PC-9 (cell line): ENCODE measurements at regions not wholly inside any gene's neighbourhood (a gene's known extent, or its start where the extent isn't known, plus 50 kb on each side); places are given as distances from the start of the nearest gene placed in this dataset.

Source experiments
- BruUV-seq: library from RNA; stranded (reverse); fragments of 400-500 nt; replicated peaks from 2 replicates; lab custom pipeline; 2021; lab: Mats Ljungman, UMichigan
- CTCF ChIA-PET: fragments of 300-600 bp; sonication (Branson Sonifier 250); formaldehyde crosslinking; loops from one replicate; lab custom pipeline; 2022; ENCODE audit warnings: antibody characterized with exemption; lab: Charles Lee
- POLR2A ChIA-PET: fragments of 300-600 bp; sonication (Branson Sonifier 250); formaldehyde crosslinking; loops from one replicate; lab custom pipeline; 2022; ENCODE audit warnings: antibody characterized with exemption; ENCODE audit not compliant: unreplicated experiment; lab: Charles Lee
- DNase-seq, 2 experiments: peaks; one replicate each; pipeline versions ENCODE4 v3.0.0 to v3.0.0-alpha.2; 2015 to 2022; ENCODE audit warnings: mixed read lengths in 1 of 2
- H2AFZ ChIP-seq: fragments of 200-600 bp; sonication (generic); 2 replicates; pipeline ENCODE4 v1.8.1; 2017; ENCODE audit warnings: antibody characterized with exemption
- H3F3A ChIP-seq: fragments of 200-600 bp; sonication (generic); 2 replicates; pipeline ENCODE4 v1.8.1; 2017; ENCODE audit warnings: antibody characterized with exemption, mild to moderate bottlenecking, low read depth; ENCODE audit not compliant: insufficient read depth
- H3K27ac ChIP-seq: fragments of 200-600 bp; sonication (generic); 2 replicates; pipeline ENCODE4 v1.6.1; 2016; ENCODE audit warnings: mixed run types
- H3K27me3 ChIP-seq: fragments of 200-600 bp; sonication (generic); 2 replicates; pipeline ENCODE4 v1.6.1; 2016; ENCODE audit warnings: low read depth, mixed run types; ENCODE audit not compliant: insufficient read depth
- H3K36me3 ChIP-seq: fragments of 200-600 bp; sonication (generic); 2 replicates; pipeline ENCODE4 v1.6.1; 2016; ENCODE audit warnings: low read depth, mixed run types
- H3K4me1 ChIP-seq: fragments of 200-600 bp; sonication (generic); replicated peaks from 2 replicates; pipeline ENCODE4 v1.6.1; 2016; ENCODE audit warnings: mixed run types; ENCODE audit not compliant: insufficient read depth
- H3K4me2 ChIP-seq: fragments of 200-600 bp; sonication (generic); 2 replicates; pipeline ENCODE4 v1.6.1; 2017; ENCODE audit warnings: mixed run types
- H3K4me3 ChIP-seq: fragments of 200-600 bp; sonication (generic); 2 replicates; pipeline ENCODE4 v1.6.1; 2016; ENCODE audit warnings: mixed run types
- H3K79me2 ChIP-seq: fragments of 200-600 bp; sonication (generic); 2 replicates; pipeline ENCODE4 v1.6.1; 2017; ENCODE audit warnings: low read depth, mixed run types
- H3K9me2 ChIP-seq: fragments of 200-600 bp; sonication (generic); 2 replicates; pipeline ENCODE4 v1.8.1; 2017; ENCODE audit warnings: mild to moderate bottlenecking; ENCODE audit not compliant: insufficient read depth
- H3K9me3 ChIP-seq: fragments of 200-600 bp; sonication (generic); 2 replicates; pipeline ENCODE4 v1.8.1; 2016; ENCODE audit warnings: low read depth; ENCODE audit not compliant: insufficient read depth
- H4K20me1 ChIP-seq: fragments of 200-600 bp; sonication (generic); 2 replicates; pipeline ENCODE4 v1.8.1; 2017; ENCODE audit not compliant: insufficient read depth
- EZH2 ChIP-seq: fragments of 200-600 bp; sonication (generic); IDR thresholded peaks from 2 replicates; pipeline ENCODE4 v1.8.0; 2017; ENCODE audit warnings: antibody characterized with exemption, low read depth
- intact Hi-C: fragments of 100-400 bp; cut with micrococcal nuclease; formaldehyde crosslinking; loops from one replicate; pipeline ENCODE4 v1.10.0; 2022; ENCODE audit not compliant: unreplicated experiment
- TF ChIP-seq, protein P1 (sequence below): fragments of 200-600 bp; sonication (generic); conservative IDR thresholded peaks from 2 replicates; pipeline ENCODE4 v1.6.1; 2017; ENCODE audit warnings: mixed run types, antibody characterized with exemption, mild to moderate bottlenecking, moderate library complexity

DNA sequence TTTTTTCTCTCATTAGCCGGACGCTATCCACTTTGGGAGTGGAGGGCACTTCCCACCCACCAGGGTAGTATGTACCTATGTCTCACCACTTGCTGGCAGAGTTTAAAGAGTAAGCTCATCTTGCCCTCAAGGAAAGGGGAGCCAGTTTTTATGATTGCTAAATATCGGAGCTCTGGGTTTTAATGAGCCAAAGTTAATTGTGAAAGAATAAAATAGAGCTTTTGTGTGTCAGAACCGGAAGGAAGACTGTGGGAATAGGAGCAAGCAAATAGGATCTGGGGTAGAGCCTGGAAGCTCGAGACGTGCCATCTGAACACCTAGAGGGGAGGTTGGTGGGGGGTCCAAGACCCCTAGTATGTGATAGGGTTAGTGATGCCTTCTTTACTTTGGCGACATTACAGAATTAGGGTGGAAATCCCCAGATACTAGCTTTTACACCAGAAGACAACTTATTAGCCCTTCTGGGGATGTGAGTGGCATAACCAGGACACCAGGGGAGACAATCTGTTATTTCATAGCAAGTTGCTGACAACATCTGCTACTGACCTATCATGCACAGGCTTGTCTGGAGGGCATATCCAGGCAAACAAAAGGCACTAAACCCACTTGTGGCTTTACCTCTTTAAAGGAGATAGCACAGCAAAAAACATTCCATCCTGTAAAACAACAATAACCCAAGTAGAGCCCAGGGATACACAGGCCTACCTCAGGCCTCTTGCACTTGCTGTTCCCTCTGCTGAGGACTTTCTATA, 333.8 kb downstream of the ZNF621 start:
- no TSS peak for BruUV-seq
- TF ChIP-seq, protein P1, sequence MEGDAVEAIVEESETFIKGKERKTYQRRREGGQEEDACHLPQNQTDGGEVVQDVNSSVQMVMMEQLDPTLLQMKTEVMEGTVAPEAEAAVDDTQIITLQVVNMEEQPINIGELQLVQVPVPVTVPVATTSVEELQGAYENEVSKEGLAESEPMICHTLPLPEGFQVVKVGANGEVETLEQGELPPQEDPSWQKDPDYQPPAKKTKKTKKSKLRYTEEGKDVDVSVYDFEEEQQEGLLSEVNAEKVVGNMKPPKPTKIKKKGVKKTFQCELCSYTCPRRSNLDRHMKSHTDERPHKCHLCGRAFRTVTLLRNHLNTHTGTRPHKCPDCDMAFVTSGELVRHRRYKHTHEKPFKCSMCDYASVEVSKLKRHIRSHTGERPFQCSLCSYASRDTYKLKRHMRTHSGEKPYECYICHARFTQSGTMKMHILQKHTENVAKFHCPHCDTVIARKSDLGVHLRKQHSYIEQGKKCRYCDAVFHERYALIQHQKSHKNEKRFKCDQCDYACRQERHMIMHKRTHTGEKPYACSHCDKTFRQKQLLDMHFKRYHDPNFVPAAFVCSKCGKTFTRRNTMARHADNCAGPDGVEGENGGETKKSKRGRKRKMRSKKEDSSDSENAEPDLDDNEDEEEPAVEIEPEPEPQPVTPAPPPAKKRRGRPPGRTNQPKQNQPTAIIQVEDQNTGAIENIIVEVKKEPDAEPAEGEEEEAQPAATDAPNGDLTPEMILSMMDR, result no peak
- Histone ChIP-seq H3K27ac (no peak overlapping the region), H3K9me3 (no peaks in the 10 kb centered on the region), H3K4me1 (no peaks in the 10 kb centered on the region), H3K27me3 (no peaks in the 10 kb centered on the region), H4K20me1 (no peaks in the 10 kb centered on the region), H3F3A (no peaks in the 10 kb centered on the region), H3K36me3 (no peaks in the 10 kb centered on the region), H3K4me2 (no peak overlapping the region), H3K9me2 (no peaks in the 10 kb centered on the region), H2AFZ (no peak overlapping the region), H3K79me2 (no peaks in the 10 kb centered on the region), H3K4me3 (no peak overlapping the region)
- intact Hi-C loops, result no loop called here
- DNase-seq, result no peak
- ChIA-PET CTCF (interaction anchor here (0.7 kb wide), 1 partner anchor 272 kb away, joined by 4 read pairs; no protein-coding TSS in a partner anchor), POLR2A (interaction anchor here (0.6 kb wide), 1 partner anchor 878 kb away, joined by 4 read pairs; no protein-coding TSS in a partner anchor)

DNA sequence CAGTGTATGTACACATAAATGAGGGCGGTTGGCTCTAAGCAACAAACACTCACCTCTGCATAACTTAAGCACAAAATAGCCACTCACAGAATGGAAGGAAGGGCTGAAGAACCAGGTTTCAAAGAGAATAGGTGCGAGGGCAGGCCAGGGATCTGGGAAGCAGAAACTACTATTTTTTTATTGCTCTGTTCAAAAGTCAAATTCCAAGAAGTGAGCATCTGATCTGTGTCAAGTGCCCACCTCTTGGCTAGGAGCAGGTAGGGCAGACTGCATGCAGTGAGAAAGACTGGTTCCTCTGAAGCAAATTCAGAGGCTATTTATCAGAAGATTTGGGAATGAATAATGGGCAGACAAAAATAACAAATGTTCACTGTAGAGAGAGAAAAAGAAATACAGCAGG, 336.4 kb upstream of the CTNNB1 start:
- intact Hi-C loops, result no loop called here
- no peaks in the 10 kb centered on the region for H3K36me3 ChIP-seq
- H3K79me2 ChIP-seq, result no peaks in the 10 kb centered on the region
- no peaks in the 10 kb centered on the region for H3K27me3 ChIP-seq
- no peaks in the 10 kb centered on the region for H3K9me2 ChIP-seq
- H3K27ac ChIP-seq, result no peak overlapping the region
- H3K4me3 ChIP-seq, result no peak overlapping the region
- ChIA-PET CTCF (no interaction called here), POLR2A (no interaction called here)
- DNase-seq, result no peak
- no TSS peak for BruUV-seq
- H3K9me3 ChIP-seq, result no peaks in the 10 kb centered on the region
- no peak overlapping the region for H3K4me2 ChIP-seq
- no peaks in the 10 kb centered on the region for H3K4me1 ChIP-seq
- H4K20me1 ChIP-seq, result no peaks in the 10 kb centered on the region
- TF ChIP-seq EZH2, result no peak
- TF ChIP-seq, protein P1, result no peak
- H3F3A ChIP-seq, result no peaks in the 10 kb centered on the region
- no peak overlapping the region for H2AFZ ChIP-seq

DNA sequence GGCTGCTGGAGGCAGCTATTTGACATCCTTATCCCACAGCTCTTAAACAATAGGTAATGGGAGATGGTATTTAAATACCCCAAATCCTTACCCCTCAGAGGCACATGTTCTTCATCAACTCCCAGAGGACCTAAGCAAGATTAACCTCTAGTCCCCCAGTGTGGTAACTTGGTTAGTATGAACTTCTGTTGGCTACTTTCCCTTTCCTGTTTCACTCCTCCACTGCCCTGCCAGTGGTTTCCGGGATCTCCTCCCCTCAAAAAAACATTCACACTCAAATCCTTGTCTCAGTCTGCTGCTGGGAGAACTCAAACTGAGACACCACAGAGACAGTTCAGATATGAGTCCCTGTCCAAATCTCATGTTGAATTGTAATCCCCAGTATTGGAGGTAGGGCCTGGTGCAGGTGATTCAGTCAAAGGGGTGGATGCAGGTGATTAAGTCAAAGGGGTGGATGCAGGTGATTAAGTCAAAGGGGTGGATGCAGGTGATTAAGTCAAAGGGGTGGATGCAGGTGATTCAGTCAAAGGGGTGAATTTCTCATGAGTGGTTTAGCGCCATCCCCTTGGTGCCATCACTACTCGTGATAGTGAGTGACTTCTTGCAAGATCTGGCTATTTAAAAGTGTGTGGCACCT, 335.0 kb upstream of the CTNNB1 start:
- no peaks in the 10 kb centered on the region for H3K27me3 ChIP-seq
- H3K27ac ChIP-seq, result no peak overlapping the region
- no peak overlapping the region for H2AFZ ChIP-seq
- H4K20me1 ChIP-seq, result no peaks in the 10 kb centered on the region
- intact Hi-C loops, result no loop called here
- DNase-seq, result no peak
- ChIA-PET CTCF (no interaction called here), POLR2A (no interaction called here)
- H3K4me1 ChIP-seq, result no peaks in the 10 kb centered on the region
- no peaks in the 10 kb centered on the region for H3K9me2 ChIP-seq
- H3F3A ChIP-seq, result no peaks in the 10 kb centered on the region
- no peaks in the 10 kb centered on the region for H3K36me3 ChIP-seq
- H3K9me3 ChIP-seq, result no peaks in the 10 kb centered on the region
- no peaks in the 10 kb centered on the region for H3K79me2 ChIP-seq
- BruUV-seq, result no TSS peak
- H3K4me3 ChIP-seq, result no peak overlapping the region
- TF ChIP-seq, protein P1, result no peak
- TF ChIP-seq EZH2, result no peak
- H3K4me2 ChIP-seq, result no peak overlapping the region
